ENCODE measurements at regions not wholly inside any gene's neighbourhood (a gene's known extent, or its start where the extent isn't known, plus 50 kb on each side); places are given as distances from the start of the nearest gene placed in this dataset.

- H3K4me3 ChIP-seq (ENCODE audit: low read depth in 1 of 2, low read length in 2 of 2), result no peak overlapping the region
- no peaks in the 10 kb centered on the region for H3K36me3 ChIP-seq (ENCODE audit: control insufficient read depth in 2 of 2, insufficient read depth in 2 of 2, low read length in 1 of 2)
- H3K9me3 ChIP-seq (ENCODE audit: control insufficient read depth in 2 of 2, insufficient read depth in 1 of 2, low read depth in 1 of 2, low read length in 1 of 2), result no peaks in the 10 kb centered on the region
- no peaks in the 10 kb centered on the region for H3K27me3 ChIP-seq (ENCODE audit: control insufficient read depth in 1 of 2, insufficient read depth in 2 of 2, low read length in 2 of 2)
- H3K27ac ChIP-seq (ENCODE audit: low read depth in 2 of 2, low read length in 1 of 2), result no peak overlapping the region
- H3K4me1 ChIP-seq (ENCODE audit: control insufficient read depth in 2 of 2, insufficient read depth in 2 of 2, low read length in 1 of 2), result peaks cover 0 to 2% of the 10 kb centered on the region in 2 donors
- WGBS, 2 donors, result 67 to 81% methylated on average over 2 of the region's 2 CpGs
These were observed 266.9 kb upstream of the IGF1R start for GRCh38 chr15:98381446-98381845.

- Histone ChIP-seq H3K27ac (ENCODE audit: low read depth in 2 of 2, low read length in 1 of 2) (no peak overlapping the region), H3K9me3 (ENCODE audit: control insufficient read depth in 2 of 2, insufficient read depth in 1 of 2, low read depth in 1 of 2, low read length in 1 of 2) (no peaks in the 10 kb centered on the region), H3K27me3 (ENCODE audit: control insufficient read depth in 1 of 2, insufficient read depth in 2 of 2, low read length in 2 of 2) (no peaks in the 10 kb centered on the region), H3K4me1 (ENCODE audit: control insufficient read depth in 2 of 2, insufficient read depth in 2 of 2, low read length in 1 of 2) (peaks cover 0 to 2% of the 10 kb centered on the region in 2 donors), H3K36me3 (ENCODE audit: control insufficient read depth in 2 of 2, insufficient read depth in 2 of 2, low read length in 1 of 2) (no peaks in the 10 kb centered on the region), H3K4me3 (ENCODE audit: low read depth in 1 of 2, low read length in 2 of 2) (no peak overlapping the region)
- 64 to 66% methylated on average over 6 of the region's 6 CpGs for WGBS, 2 donors
These were observed 266.2 kb upstream of the IGF1R start for GRCh38 chr15:98382139-98382538.

GRCh38 chr15:98383571-98383970 lies 264.8 kb upstream of the IGF1R start:
- Histone ChIP-seq H3K4me3 (ENCODE audit: low read depth in 1 of 2, low read length in 2 of 2) (no peak overlapping the region), H3K36me3 (ENCODE audit: control insufficient read depth in 2 of 2, insufficient read depth in 2 of 2, low read length in 1 of 2) (no peaks in the 10 kb centered on the region), H3K9me3 (ENCODE audit: control insufficient read depth in 2 of 2, insufficient read depth in 1 of 2, low read depth in 1 of 2, low read length in 1 of 2) (no peaks in the 10 kb centered on the region), H3K27me3 (ENCODE audit: control insufficient read depth in 1 of 2, insufficient read depth in 2 of 2, low read length in 2 of 2) (no peaks in the 10 kb centered on the region), H3K4me1 (ENCODE audit: control insufficient read depth in 2 of 2, insufficient read depth in 2 of 2, low read length in 1 of 2) (peaks cover 0 to 2% of the 10 kb centered on the region in 2 donors), H3K27ac (ENCODE audit: low read depth in 2 of 2, low read length in 1 of 2) (no peak overlapping the region)
- 71 to 84% methylated on average over 2 of the region's 2 CpGs for WGBS, 2 donors

- H3K27ac ChIP-seq (ENCODE audit: low read depth in 2 of 2, low read length in 1 of 2), result no peak overlapping the region
- 58 to 64% methylated on average over 9 of the region's 9 CpGs for WGBS, 2 donors
- no peaks in the 10 kb centered on the region for H3K27me3 ChIP-seq (ENCODE audit: control insufficient read depth in 1 of 2, insufficient read depth in 2 of 2, low read length in 2 of 2)
- H3K9me3 ChIP-seq (ENCODE audit: control insufficient read depth in 2 of 2, insufficient read depth in 1 of 2, low read depth in 1 of 2, low read length in 1 of 2), result no peaks in the 10 kb centered on the region
- no peaks in the 10 kb centered on the region for H3K36me3 ChIP-seq (ENCODE audit: control insufficient read depth in 2 of 2, insufficient read depth in 2 of 2, low read length in 1 of 2)
- peaks cover 0 to 2% of the 10 kb centered on the region in 2 donors for H3K4me1 ChIP-seq (ENCODE audit: control insufficient read depth in 2 of 2, insufficient read depth in 2 of 2, low read length in 1 of 2)
- H3K4me3 ChIP-seq (ENCODE audit: low read depth in 1 of 2, low read length in 2 of 2), result no peak overlapping the region
These were observed 263.9 kb upstream of the IGF1R start for GRCh38 chr15:98384328-98385029.

- WGBS, 2 donors, result 82 to 87% methylated on average over 11 of the region's 11 CpGs
- no peak overlapping the region for H3K4me3 ChIP-seq (ENCODE audit: low read depth in 1 of 2, low read length in 2 of 2)
These were observed 262.5 kb upstream of the IGF1R start for GRCh38 chr15:98385752-98386381.

GRCh38 chr15:98386561-98386960 lies 261.8 kb upstream of the IGF1R start:
- no peaks in the 10 kb centered on the region for H3K36me3 ChIP-seq (ENCODE audit: control insufficient read depth in 2 of 2, insufficient read depth in 2 of 2, low read length in 1 of 2)
- H3K27me3 ChIP-seq (ENCODE audit: control insufficient read depth in 1 of 2, insufficient read depth in 2 of 2, low read length in 2 of 2), result no peaks in the 10 kb centered on the region
- no peak overlapping the region for H3K4me3 ChIP-seq (ENCODE audit: low read depth in 1 of 2, low read length in 2 of 2)
- H3K4me1 ChIP-seq (ENCODE audit: control insufficient read depth in 2 of 2, insufficient read depth in 2 of 2, low read length in 1 of 2), result peaks cover 0 to 2% of the 10 kb centered on the region in 2 donors
- WGBS, 2 donors, result 72 to 78% methylated on average over 8 of the region's 8 CpGs
- no peaks in the 10 kb centered on the region for H3K9me3 ChIP-seq (ENCODE audit: control insufficient read depth in 2 of 2, insufficient read depth in 1 of 2, low read depth in 1 of 2, low read length in 1 of 2)
- no peak overlapping the region for H3K27ac ChIP-seq (ENCODE audit: low read depth in 2 of 2, low read length in 1 of 2)

More at GRCh38 chr15:98385752-98386381, 262.5 kb upstream of the IGF1R start:
- Histone ChIP-seq H3K36me3 (ENCODE audit: control insufficient read depth in 2 of 2, insufficient read depth in 2 of 2, low read length in 1 of 2) (no peaks in the 10 kb centered on the region), H3K27ac (ENCODE audit: low read depth in 2 of 2, low read length in 1 of 2) (no peak overlapping the region), H3K27me3 (ENCODE audit: control insufficient read depth in 1 of 2, insufficient read depth in 2 of 2, low read length in 2 of 2) (no peaks in the 10 kb centered on the region), H3K4me1 (ENCODE audit: control insufficient read depth in 2 of 2, insufficient read depth in 2 of 2, low read length in 1 of 2) (peaks cover 0 to 2% of the 10 kb centered on the region in 2 donors), H3K9me3 (ENCODE audit: control insufficient read depth in 2 of 2, insufficient read depth in 1 of 2, low read depth in 1 of 2, low read length in 1 of 2) (no peaks in the 10 kb centered on the region)

GRCh38 chr15:98387866-98388265 lies 260.5 kb upstream of the IGF1R start:
- H3K27me3 ChIP-seq (ENCODE audit: control insufficient read depth in 1 of 2, insufficient read depth in 2 of 2, low read length in 2 of 2), result no peaks in the 10 kb centered on the region
- 42 to 51% methylated on average over 2 of the region's 2 CpGs for WGBS, 2 donors
- no peak overlapping the region for H3K4me3 ChIP-seq (ENCODE audit: low read depth in 1 of 2, low read length in 2 of 2)
- H3K4me1 ChIP-seq (ENCODE audit: control insufficient read depth in 2 of 2, insufficient read depth in 2 of 2, low read length in 1 of 2), result peaks cover 0 to 2% of the 10 kb centered on the region in 2 donors
- H3K36me3 ChIP-seq (ENCODE audit: control insufficient read depth in 2 of 2, insufficient read depth in 2 of 2, low read length in 1 of 2), result no peaks in the 10 kb centered on the region
- H3K27ac ChIP-seq (ENCODE audit: low read depth in 2 of 2, low read length in 1 of 2), result no peak overlapping the region
- H3K9me3 ChIP-seq (ENCODE audit: control insufficient read depth in 2 of 2, insufficient read depth in 1 of 2, low read depth in 1 of 2, low read length in 1 of 2), result no peaks in the 10 kb centered on the region

GRCh38 chr15:98390946-98391530 lies 257.3 kb upstream of the IGF1R start:
- H3K27ac ChIP-seq (ENCODE audit: low read depth in 2 of 2, low read length in 1 of 2), result no peak overlapping the region
- no peak overlapping the region for H3K4me3 ChIP-seq (ENCODE audit: low read depth in 1 of 2, low read length in 2 of 2)
- no peaks in the 10 kb centered on the region for H3K9me3 ChIP-seq (ENCODE audit: control insufficient read depth in 2 of 2, insufficient read depth in 1 of 2, low read depth in 1 of 2, low read length in 1 of 2)
- H3K4me1 ChIP-seq (ENCODE audit: control insufficient read depth in 2 of 2, insufficient read depth in 2 of 2, low read length in 1 of 2), result peaks cover 0 to 5% of the 10 kb centered on the region in 2 donors
- no peaks in the 10 kb centered on the region for H3K27me3 ChIP-seq (ENCODE audit: control insufficient read depth in 1 of 2, insufficient read depth in 2 of 2, low read length in 2 of 2)
- no peaks in the 10 kb centered on the region for H3K36me3 ChIP-seq (ENCODE audit: control insufficient read depth in 2 of 2, insufficient read depth in 2 of 2, low read length in 1 of 2)
- 86 to 88% methylated on average over 7 of the region's 7 CpGs for WGBS, 2 donors

GRCh38 chr15:98391568-98391967 lies 256.8 kb upstream of the IGF1R start:
- peaks cover 0 to 2% of the 10 kb centered on the region in 2 donors for H3K4me1 ChIP-seq (ENCODE audit: control insufficient read depth in 2 of 2, insufficient read depth in 2 of 2, low read length in 1 of 2)
- H3K9me3 ChIP-seq (ENCODE audit: control insufficient read depth in 2 of 2, insufficient read depth in 1 of 2, low read depth in 1 of 2, low read length in 1 of 2), result no peaks in the 10 kb centered on the region
- H3K27ac ChIP-seq (ENCODE audit: low read depth in 2 of 2, low read length in 1 of 2), result no peak overlapping the region
- H3K27me3 ChIP-seq (ENCODE audit: control insufficient read depth in 1 of 2, insufficient read depth in 2 of 2, low read length in 2 of 2), result no peaks in the 10 kb centered on the region
- no peaks in the 10 kb centered on the region for H3K36me3 ChIP-seq (ENCODE audit: control insufficient read depth in 2 of 2, insufficient read depth in 2 of 2, low read length in 1 of 2)
- H3K4me3 ChIP-seq (ENCODE audit: low read depth in 1 of 2, low read length in 2 of 2), result no peak overlapping the region
- 80 to 87% methylated on average over 7 of the region's 7 CpGs for WGBS, 2 donors
